Sigmoid colon (tissue), 3 donors: ENCODE measurements at regions not wholly inside any gene's neighbourhood (a gene's known extent, or its start where the extent isn't known, plus 50 kb on each side); places are given as distances from the start of the nearest gene placed in this dataset.

Experiments
- POLR2A ChIP-seq, 2 donors: fragments of 450-650 bp; IDR thresholded peaks; one replicate each; pipeline ENCODE4 v1.6.1; 2016; ENCODE audit warnings: antibody characterized with exemption in 2 of 2, mild to moderate bottlenecking in 2 of 2, moderate library complexity in 2 of 2
- TF ChIP-seq, protein P1 (sequence below), 4 experiments: fragments of 450-650 bp in 3 of 4; fragments of 200-600 bp in 1 of 4; IDR thresholded peaks; one replicate each; pipeline ENCODE4 v1.5.1; 2016 to 2019; ENCODE audit warnings: antibody characterized with exemption in 4 of 4, mild to moderate bottlenecking in 3 of 4, moderate library complexity in 2 of 4

DNA sequence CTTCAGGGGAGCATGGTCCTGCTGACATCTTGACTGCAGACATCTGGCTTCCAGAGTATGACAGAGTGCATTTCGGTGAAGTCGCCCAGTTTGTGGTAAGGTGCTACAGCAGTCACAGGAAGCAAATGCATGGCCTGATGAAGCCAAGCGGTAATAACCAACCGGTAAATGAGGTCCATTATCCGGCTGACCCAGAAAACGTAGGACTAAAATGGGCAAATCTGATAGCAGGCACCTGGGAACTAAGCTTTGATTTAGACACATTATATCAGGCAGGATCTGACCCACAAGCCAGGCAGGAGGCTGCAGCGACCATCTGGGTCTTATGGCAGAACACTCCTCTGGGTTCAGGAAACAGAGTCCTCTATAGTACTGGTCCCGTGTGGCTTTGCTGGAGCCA lies 454.6 kb downstream of the GADD45G start:
- TF ChIP-seq, protein P1, sequence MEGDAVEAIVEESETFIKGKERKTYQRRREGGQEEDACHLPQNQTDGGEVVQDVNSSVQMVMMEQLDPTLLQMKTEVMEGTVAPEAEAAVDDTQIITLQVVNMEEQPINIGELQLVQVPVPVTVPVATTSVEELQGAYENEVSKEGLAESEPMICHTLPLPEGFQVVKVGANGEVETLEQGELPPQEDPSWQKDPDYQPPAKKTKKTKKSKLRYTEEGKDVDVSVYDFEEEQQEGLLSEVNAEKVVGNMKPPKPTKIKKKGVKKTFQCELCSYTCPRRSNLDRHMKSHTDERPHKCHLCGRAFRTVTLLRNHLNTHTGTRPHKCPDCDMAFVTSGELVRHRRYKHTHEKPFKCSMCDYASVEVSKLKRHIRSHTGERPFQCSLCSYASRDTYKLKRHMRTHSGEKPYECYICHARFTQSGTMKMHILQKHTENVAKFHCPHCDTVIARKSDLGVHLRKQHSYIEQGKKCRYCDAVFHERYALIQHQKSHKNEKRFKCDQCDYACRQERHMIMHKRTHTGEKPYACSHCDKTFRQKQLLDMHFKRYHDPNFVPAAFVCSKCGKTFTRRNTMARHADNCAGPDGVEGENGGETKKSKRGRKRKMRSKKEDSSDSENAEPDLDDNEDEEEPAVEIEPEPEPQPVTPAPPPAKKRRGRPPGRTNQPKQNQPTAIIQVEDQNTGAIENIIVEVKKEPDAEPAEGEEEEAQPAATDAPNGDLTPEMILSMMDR (IDR thresholded peaks at IDR 0.05): no peak
- TF ChIP-seq POLR2A (IDR thresholded peaks at IDR 0.05): no peak
